Activated naive CD8-positive, alpha-beta T cell treated with anti-CD3 and anti-CD28 coated beads, Interleukin-2, amount 50 U/mL, for 24 hours (primary cell): ENCODE measurements at regions not wholly inside any gene's neighbourhood (a gene's known extent, or its start where the extent isn't known, plus 50 kb on each side); places are given as distances from the start of the nearest gene placed in this dataset.

Experiments
- ATAC-seq: fragments of 150-1000 bp; cut with Tn5 transposase; one replicate; pipeline ENCODE4 v1.10.0; 2021
- DNase-seq: peaks from one replicate; pipeline ENCODE4 v3.0.0; 2021
- H3K27ac Mint-ChIP-seq: one replicate; pipeline ENCODE4 v1.8.0; 2021; ENCODE audit warnings: mild to moderate bottlenecking, mixed read lengths
- H3K27me3 Mint-ChIP-seq: one replicate; pipeline ENCODE4 v1.8.0; 2021; ENCODE audit warnings: mixed read lengths
- H3K36me3 Mint-ChIP-seq: one replicate; pipeline ENCODE4 v1.8.0; 2021; ENCODE audit warnings: low read depth, mixed read lengths
- H3K4me1 Mint-ChIP-seq: one replicate; pipeline ENCODE4 v1.8.0; 2021; ENCODE audit warnings: mixed read lengths
- H3K4me3 Mint-ChIP-seq: one replicate; pipeline ENCODE4 v1.8.0; 2021; ENCODE audit warnings: mild to moderate bottlenecking, moderate library complexity, mixed read lengths
- H3K9me3 Mint-ChIP-seq: one replicate; pipeline ENCODE4 v1.8.0; 2021; ENCODE audit warnings: mixed read lengths

DNA sequence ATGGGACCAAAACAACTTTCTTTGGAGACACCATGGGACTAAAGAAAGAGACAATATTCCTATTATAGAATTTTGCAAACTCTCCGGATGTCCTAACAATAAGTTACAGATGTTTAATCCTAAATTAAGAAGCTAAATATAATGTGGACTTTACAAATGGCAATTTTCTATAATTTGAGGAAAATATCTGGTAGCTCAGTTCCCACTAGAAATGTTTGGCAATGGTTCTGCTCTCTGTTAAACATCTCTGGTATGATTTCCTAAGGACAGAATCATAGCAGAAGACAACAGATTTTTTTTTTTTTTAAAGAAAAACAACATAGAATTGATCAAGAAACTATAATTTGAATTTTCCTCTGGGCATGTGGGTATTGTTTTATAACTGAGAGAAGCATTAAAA is 232.8 kb downstream of the ENC1 start:
- no peaks in the 10 kb centered on the region for H3K9me3 Mint-ChIP-seq
- H3K27ac Mint-ChIP-seq = no peak overlapping the region
- ATAC-seq (no peak), DNase-seq (no peak)
- peaks cover 13% of the 10 kb centered on the region for H3K27me3 Mint-ChIP-seq
- H3K4me3 Mint-ChIP-seq = no peak overlapping the region
- no peaks in the 10 kb centered on the region for H3K36me3 Mint-ChIP-seq
- peaks cover 2% of the 10 kb centered on the region for H3K4me1 Mint-ChIP-seq

DNA sequence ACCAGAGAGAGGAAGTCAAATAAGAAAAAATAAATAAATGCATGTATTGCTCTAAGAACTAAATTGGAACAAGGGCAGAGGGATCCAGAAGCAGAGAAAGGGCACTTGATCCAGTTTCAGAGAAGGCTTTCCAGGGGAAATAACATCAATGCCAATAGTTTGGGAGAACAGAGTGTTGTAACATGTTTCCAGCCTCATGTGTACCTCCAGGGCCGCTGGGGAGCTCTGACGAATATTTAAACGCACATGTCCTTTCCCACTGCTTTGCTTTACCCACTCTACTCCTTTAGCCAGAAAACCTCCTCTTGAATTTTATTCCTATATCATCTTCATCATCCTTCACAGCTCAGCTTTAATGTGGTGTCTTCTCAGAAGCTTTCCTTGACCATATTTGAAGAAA is 233.7 kb downstream of the ENC1 start:
- ATAC-seq (no peak), DNase-seq (no peak)
- H3K36me3 Mint-ChIP-seq = no peaks in the 10 kb centered on the region
- peaks cover 3% of the 10 kb centered on the region for H3K4me1 Mint-ChIP-seq
- no peak overlapping the region for H3K27ac Mint-ChIP-seq
- H3K9me3 Mint-ChIP-seq = no peaks in the 10 kb centered on the region
- no peak overlapping the region for H3K4me3 Mint-ChIP-seq
- H3K27me3 Mint-ChIP-seq = peaks cover 10% of the 10 kb centered on the region

DNA sequence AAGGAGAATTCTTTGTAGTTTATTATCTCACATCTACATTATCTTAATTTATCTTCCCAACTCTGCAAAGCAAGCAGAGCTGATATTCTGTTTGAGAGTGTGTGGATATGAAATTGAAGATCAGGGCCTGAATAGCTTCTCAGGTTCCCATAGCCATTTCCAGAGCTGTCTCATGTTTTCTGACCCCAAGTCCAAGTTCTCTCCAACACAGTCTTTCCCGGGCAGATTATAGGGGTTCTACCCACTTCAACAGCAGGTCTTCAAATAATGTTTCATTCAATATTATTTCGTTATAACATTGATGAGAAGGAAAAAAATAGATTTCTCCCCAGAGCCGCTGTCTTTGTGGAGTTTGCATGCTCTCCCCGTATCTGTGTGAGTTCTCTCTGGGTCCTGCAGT is 234.9 kb downstream of the ENC1 start:
- no peak overlapping the region for H3K27ac Mint-ChIP-seq
- peaks cover 8% of the 10 kb centered on the region for H3K27me3 Mint-ChIP-seq
- H3K4me3 Mint-ChIP-seq = no peak overlapping the region
- no peaks in the 10 kb centered on the region for H3K9me3 Mint-ChIP-seq
- ATAC-seq (no peak), DNase-seq (no peak)
- H3K36me3 Mint-ChIP-seq = no peaks in the 10 kb centered on the region
- peaks cover 3% of the 10 kb centered on the region for H3K4me1 Mint-ChIP-seq

DNA sequence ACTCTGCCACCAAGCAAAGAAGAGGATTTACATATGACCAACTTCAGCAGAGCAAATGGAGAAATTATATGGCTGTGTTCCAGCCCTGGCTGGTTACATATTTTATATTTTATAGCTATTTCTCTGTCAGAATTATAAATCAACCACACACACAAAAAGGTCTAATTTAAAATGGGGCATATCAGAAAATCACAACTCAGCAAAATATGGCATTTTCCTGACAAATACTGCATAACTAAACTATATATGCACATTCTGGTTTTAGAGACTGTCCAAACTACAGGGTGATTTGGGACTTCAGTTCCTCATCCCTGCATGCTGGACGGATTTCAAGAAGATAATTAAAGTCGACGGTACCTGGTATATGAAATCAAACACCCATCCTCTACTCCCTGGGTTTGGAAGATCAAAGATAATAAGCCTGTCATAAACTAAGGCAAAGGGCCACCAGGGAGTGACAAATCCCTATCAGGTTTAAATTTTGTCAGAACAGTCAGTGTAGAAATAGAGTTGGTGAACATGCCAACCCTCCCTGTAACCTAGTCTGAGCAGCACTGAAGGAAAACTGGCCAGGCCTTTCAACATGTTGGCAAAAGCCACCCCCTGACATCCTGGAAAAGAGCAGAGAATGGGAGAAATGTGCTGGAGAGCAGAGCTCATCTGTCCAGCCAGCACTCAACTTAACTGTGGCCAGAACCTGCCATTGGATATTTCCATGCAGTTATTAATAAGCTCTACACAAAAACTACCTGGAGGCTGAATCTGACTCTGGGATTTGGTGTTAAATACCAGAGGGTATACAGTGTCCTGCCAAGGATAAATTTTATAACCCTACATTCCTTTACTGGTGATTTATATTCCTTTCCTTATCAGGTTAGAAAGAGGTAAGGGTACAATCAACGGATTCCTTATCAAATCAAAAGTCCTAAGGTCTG is 235.7 kb downstream of the ENC1 start:
- H3K4me3 Mint-ChIP-seq = no peak overlapping the region
- no peaks in the 10 kb centered on the region for H3K9me3 Mint-ChIP-seq
- peaks cover 3% of the 10 kb centered on the region for H3K4me1 Mint-ChIP-seq
- peaks cover 6% of the 10 kb centered on the region for H3K27me3 Mint-ChIP-seq
- no peak for DNase-seq
- ATAC-seq = no peak
- no peaks in the 10 kb centered on the region for H3K36me3 Mint-ChIP-seq
- H3K27ac Mint-ChIP-seq = no peak overlapping the region

DNA sequence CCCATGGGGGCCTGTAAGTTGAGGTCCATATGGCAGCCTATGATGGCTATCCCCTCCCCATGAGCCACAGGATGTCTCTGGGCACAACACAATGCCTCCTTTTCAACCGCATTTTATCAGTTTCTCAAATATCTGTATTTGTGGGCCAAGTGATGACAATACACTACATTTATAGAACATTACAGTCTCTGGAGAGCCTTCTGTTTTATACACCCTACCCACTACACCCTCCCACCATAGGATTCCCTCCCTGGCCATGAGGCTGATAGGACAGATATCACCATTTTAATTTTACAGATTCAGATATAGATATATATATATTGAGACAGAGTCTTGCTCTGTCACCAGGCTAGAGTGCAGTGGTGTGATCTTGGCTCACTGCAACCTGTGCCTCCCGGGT is 236.8 kb downstream of the ENC1 start:
- no peak for DNase-seq
- Mint-ChIP-seq H3K4me1 (peaks cover 3% of the 10 kb centered on the region), H3K4me3 (no peak overlapping the region), H3K9me3 (no peaks in the 10 kb centered on the region), H3K36me3 (no peaks in the 10 kb centered on the region), H3K27ac (no peak overlapping the region), H3K27me3 (peaks cover 5% of the 10 kb centered on the region)
- ATAC-seq = no peak

DNA sequence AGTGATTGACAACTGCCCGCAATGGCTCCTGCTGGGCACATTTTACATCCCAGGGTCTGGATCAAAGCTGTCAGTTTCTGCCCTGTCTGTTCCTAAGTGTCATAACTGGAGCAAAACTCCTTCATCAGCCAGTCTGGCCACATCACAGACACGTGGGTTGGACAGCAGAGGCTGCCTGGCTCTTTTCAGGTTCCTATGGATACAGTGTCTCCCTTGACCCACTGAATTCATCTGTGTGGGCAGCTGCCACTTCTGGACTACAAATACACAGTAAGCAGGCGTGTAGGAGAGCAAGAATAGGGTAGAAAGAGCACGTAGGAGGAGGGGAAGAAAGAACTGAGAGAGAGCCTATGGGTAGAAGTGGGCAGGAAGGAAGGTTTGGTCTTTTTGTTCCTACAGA is 238.0 kb downstream of the ENC1 start:
- H3K9me3 Mint-ChIP-seq = no peaks in the 10 kb centered on the region
- DNase-seq (no peak), ATAC-seq (peak; percentile 28)
- peak overlapping the region; percentile 15 for H3K27ac Mint-ChIP-seq
- no peak overlapping the region for H3K4me3 Mint-ChIP-seq
- peaks cover 3% of the 10 kb centered on the region for H3K4me1 Mint-ChIP-seq
- H3K36me3 Mint-ChIP-seq = no peaks in the 10 kb centered on the region
- H3K27me3 Mint-ChIP-seq = peaks cover 2% of the 10 kb centered on the region

DNA sequence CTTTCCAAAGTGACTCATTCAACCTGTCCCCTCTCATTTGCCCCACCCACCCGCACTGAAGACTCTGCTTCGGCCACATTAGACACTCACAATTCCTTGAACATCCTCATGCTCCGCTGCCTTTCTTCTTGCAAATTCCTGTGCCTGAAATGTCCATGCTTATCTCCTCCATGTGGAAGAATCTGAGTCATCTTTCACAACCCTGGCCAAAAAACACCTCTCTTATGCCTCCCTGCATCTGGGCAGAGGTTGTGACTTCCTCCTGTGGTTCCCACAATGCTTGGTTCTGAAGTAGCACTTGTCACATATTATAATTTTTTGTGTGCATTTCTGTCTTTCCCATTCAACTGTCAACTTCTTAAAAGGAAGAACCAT is 238.6 kb downstream of the ENC1 start:
- Mint-ChIP-seq H3K9me3 (no peaks in the 10 kb centered on the region), H3K4me3 (no peak overlapping the region), H3K27me3 (peaks cover 2% of the 10 kb centered on the region), H3K4me1 (peaks cover 3% of the 10 kb centered on the region), H3K27ac (peak overlapping the region; percentile 54), H3K36me3 (no peaks in the 10 kb centered on the region)
- ATAC-seq = no peak
- DNase-seq = no peak

DNA sequence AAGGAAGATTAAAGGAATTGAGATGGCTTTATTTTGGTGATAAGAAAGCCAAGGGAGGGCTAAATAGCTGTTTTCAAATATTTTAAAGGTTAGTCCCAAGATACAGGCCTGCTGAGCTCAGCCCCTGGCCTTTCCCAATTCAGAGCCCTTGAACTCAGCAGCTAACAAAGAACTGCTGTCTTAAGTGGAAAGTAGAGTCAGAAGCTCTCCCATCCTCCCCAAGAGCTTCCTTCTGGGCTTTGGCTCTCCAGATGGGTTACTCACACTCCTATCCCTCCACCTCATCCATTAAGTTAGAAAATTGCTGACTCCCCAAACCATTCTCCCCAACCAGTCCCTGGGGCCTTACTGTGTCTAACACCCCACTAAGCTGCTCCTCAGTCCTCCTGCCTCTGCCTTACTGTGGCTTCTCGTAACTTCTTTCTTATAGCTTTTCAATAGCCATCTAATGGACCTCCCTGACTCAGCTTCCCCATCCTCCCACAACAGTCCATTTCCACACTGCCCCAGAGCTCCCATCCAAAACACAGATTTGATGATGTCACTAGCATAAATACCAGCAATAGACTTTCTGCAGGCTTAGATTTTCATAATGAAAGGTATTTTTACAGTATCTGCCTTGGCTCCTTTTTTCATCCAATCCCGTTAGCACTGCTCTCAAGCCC is 239.1 kb downstream of the ENC1 start:
- Mint-ChIP-seq H3K27ac (no peak overlapping the region), H3K27me3 (peaks cover 2% of the 10 kb centered on the region), H3K9me3 (no peaks in the 10 kb centered on the region), H3K36me3 (no peaks in the 10 kb centered on the region), H3K4me1 (peaks cover 3% of the 10 kb centered on the region), H3K4me3 (no peak overlapping the region)
- DNase-seq = no peak
- ATAC-seq = no peak

DNA sequence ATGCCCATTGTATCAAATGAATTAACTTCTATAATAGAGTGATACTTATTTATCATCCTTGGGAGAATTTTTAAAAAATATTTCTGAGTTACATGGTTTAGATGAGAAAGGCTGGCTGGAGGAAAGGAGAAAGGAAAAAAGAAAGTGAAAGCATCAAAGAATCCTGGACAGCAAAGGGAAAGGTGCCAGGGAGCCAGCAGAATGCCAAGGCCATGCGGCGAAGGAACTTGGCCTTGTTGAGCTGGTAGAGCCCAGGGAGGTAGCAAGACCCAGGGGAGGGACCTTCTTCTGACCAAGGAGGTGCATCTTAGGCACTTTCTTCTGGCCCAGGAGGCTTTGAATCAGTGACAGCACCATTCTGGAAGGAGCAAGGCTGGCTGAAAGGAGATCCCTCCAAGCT is 240.5 kb downstream of the ENC1 start:
- no peaks in the 10 kb centered on the region for H3K36me3 Mint-ChIP-seq
- ATAC-seq (no peak), DNase-seq (no peak)
- H3K9me3 Mint-ChIP-seq = no peaks in the 10 kb centered on the region
- H3K4me3 Mint-ChIP-seq = no peak overlapping the region
- peaks cover 2% of the 10 kb centered on the region for H3K27me3 Mint-ChIP-seq
- H3K27ac Mint-ChIP-seq = no peak overlapping the region
- H3K4me1 Mint-ChIP-seq = peaks cover 3% of the 10 kb centered on the region

DNA sequence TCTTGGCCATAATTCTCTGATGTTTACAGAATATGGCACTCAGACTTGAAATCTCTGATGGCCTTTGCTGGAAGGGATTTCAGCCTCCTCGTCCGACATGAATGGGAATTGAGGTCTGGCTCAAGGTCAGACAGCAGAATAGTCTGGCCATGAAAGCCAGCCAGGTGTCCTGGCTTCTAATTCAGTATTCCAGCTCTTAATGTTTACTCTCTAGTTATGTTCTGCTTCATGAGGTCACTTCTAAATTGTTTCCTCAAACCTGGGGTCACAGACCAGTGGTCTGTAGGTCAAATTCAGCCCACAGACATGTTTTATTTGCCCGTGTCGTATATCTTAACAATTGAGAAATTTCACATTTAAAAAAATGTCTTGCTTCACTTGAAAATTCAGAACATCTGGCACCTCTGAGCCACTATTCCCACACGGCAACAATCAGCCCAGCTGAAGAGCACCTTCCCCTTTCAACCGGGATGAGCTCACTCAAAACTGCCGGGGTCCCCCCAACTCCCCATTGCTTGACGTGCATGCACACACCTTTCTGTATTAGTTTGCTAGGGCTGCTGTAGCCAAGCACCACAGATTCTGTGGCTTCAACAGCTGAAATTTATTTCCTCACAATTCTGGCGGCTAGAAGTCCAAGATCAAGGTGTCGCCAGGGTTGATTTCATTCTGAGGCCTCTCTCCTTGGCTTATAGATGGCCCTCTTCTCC is 243.5 kb downstream of the ENC1 start:
- no peak for DNase-seq
- Mint-ChIP-seq H3K9me3 (no peaks in the 10 kb centered on the region), H3K36me3 (no peaks in the 10 kb centered on the region), H3K4me1 (no peaks in the 10 kb centered on the region), H3K27me3 (no peaks in the 10 kb centered on the region), H3K27ac (no peak overlapping the region), H3K4me3 (no peak overlapping the region)
- ATAC-seq = no peak

DNA sequence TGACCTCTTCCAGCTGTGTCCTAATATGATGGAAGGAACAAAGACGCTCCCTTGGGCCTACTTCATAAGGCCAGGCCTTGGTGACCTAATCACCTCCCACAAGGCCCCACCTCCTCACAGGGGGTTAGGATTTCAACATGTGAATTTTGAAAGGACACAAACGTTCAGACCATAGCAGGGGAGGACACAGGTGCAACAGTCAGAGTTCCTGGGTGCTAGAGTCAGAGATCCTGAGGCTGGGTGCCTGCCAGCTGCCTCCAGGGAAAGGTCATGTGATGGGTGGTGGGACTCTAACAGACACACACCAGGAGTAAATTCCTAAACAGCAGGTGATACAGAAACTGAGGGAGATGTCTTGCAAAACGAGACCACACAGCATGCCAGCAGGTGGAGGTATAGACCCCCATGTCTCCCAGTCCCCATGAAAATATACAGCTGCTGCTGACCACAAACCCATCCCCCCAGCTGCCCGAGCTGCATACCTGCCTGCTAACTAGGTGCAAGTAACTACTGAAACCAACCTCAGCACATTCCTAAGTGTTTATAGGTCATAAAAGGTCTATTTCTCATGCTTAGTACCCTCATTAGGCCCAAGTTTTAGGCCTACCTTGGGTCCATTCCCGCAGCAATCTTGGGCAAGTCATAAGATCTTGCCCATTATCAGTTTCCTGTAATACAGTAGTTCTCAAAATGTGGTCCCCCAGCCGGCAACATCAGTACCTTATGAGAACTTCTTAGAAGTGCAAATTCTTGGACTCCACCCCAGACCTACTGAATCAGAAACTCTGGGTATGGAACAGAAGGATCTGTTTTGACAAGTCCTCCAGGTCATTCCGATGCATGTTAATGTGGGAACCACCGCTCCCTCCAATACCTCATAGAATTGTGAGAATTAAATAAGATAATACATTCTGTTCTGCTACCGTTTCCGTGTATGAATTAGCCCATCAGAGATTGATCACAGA is 245.3 kb downstream of the ENC1 start:
- H3K4me3 Mint-ChIP-seq = no peak overlapping the region
- ATAC-seq (no peak), DNase-seq (no peak)
- H3K36me3 Mint-ChIP-seq = no peaks in the 10 kb centered on the region
- no peaks in the 10 kb centered on the region for H3K4me1 Mint-ChIP-seq
- H3K27me3 Mint-ChIP-seq = no peaks in the 10 kb centered on the region
- no peak overlapping the region for H3K27ac Mint-ChIP-seq
- H3K9me3 Mint-ChIP-seq = no peaks in the 10 kb centered on the region

DNA sequence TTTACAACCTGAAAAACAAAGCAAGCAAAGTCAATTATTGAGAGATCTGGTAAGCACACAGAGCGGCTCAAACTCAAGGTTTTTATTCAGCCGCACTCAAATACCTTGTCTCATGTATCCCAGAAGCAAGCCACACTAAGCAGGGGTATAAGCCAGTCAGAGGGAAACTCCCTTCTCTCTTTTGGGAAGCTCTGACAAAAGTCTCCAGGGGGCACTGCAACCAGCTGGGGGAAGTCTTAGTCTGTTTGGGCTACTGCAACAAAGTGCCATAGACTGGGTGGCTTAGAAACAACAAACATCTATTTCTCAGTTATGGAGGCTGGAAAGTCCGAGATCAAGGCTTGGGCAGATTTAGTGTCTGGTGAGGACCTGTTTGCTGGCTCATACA is 246.0 kb downstream of the ENC1 start:
- H3K4me3 Mint-ChIP-seq = no peak overlapping the region
- H3K27me3 Mint-ChIP-seq = no peaks in the 10 kb centered on the region
- ATAC-seq = no peak
- no peak for DNase-seq
- no peaks in the 10 kb centered on the region for H3K36me3 Mint-ChIP-seq
- no peaks in the 10 kb centered on the region for H3K4me1 Mint-ChIP-seq
- no peak overlapping the region for H3K27ac Mint-ChIP-seq
- no peaks in the 10 kb centered on the region for H3K9me3 Mint-ChIP-seq

DNA sequence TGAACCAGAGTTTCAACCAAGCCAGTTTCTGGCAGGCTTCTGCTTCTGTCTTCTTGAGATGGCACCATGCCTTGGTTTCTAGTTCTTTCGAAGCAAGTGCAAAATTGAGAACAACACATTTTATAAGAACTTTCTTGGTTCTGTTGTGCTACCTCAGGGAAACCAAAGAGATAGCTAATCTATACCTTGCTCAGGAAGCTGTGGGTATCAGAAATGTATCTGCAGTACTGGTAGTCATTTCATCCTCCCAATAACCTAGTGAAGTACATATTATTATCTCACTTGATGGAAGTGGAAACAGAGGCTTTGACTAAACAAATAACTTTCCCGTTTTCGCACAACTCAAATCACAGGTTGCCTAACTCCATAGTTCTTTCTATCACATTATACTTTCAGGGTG is 246.6 kb downstream of the ENC1 start:
- Mint-ChIP-seq H3K4me1 (no peaks in the 10 kb centered on the region), H3K27ac (no peak overlapping the region), H3K9me3 (no peaks in the 10 kb centered on the region), H3K4me3 (no peak overlapping the region), H3K36me3 (no peaks in the 10 kb centered on the region), H3K27me3 (no peaks in the 10 kb centered on the region)
- ATAC-seq = no peak
- DNase-seq = no peak

DNA sequence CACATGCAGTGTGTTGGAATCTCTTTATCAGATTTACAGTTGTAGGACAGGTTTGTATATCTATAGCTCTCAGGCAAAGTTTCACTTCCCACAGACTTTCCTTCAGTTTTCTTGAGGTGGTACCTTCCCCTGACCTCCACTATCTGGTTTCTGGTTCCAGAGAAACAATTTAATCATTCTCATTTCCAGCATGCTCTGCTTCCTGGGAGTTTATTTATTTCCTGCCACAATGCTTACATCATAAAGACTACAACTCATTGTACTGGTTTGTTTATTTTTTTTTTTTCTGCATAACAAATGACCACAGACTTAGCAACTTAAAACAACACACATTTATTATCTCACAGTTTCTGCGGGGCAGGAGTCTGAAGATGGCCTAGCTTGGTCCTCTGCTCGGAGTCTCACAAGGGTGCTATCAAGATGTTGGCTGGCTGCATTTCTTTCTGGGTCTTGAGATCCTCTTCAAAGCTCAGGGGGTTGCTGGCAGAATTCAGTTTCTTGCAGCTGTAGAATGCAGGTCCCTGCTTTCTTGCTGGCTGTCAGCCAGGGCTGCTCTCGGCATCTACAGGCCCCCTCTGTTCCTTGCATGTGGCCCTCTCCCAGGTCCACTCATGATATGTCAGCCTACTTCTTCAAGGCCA is 247.7 kb downstream of the ENC1 start:
- DNase-seq (no peak), ATAC-seq (no peak)
- H3K27ac Mint-ChIP-seq = no peak overlapping the region
- H3K36me3 Mint-ChIP-seq = no peaks in the 10 kb centered on the region
- H3K9me3 Mint-ChIP-seq = no peaks in the 10 kb centered on the region
- no peak overlapping the region for H3K4me3 Mint-ChIP-seq
- no peaks in the 10 kb centered on the region for H3K4me1 Mint-ChIP-seq
- no peaks in the 10 kb centered on the region for H3K27me3 Mint-ChIP-seq
